ENCODE measurements at regions not wholly inside any gene's neighbourhood (a gene's known extent, or its start where the extent isn't known, plus 50 kb on each side); places are given as distances from the start of the nearest gene placed in this dataset.
"Not testable (repeated sequence)": the region's sequence is repeated elsewhere in the genome, so short reads cannot be mapped to it uniquely, and the experiment has no call there.

DNA sequence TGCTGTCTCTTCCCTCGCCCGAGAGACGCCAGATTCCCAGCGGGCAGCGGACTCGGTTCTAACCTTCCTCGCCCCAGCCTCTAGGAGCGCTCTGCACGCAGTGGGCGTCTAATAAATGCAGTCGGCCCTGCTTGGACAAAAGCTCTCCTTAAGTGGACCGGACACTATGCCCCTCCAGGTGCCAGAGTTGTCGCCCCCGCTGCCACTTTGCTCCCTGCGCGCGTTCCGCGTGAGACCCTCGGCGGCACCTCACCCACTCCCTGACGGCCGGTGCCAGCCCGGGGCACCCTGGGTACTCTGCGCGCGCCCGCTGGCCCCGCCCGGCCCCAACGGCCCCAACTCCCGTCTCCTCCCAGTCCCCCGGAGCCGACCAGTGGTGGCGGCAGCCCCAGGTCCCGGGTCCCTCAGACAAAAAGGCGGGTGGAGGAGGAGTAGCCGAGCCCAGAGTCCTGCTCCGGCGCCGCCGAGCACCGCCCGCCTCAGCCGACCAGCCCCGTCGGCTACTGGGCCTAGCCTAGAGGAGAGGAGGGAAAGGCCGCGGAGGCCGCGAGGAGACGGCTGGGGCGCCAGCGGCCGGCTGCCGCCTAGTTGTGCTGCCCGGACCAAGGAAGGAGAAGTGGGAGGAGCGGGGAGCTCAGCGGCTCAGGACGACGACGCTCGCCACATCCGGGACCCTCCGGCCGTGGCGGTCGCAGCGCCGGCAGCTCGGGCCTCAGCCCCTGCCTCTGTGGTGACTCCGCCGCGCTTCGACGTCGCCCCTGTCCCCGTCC is 123.0 kb downstream of the GOSR1 start:
- 0 to 1% (median 1%) methylated on average over 10 to 78 of the region's 78 CpGs for WGBS, 5 donors
- intact Hi-C loops (cut with DNase I; ENCODE audit: low total_unique reads) = no loop called here
- Histone ChIP-seq H3K36me3 (no peaks in the 10 kb centered on the region), H3K4me1 (peaks cover 7 to 37% (median 11%) of the 10 kb centered on the region in 4 donors), H3K9me3 (no peaks in the 10 kb centered on the region), H3K27ac (peak overlapping the region; percentile 91 to 97 (median 97)), H3K27me3 (no peaks in the 10 kb centered on the region), H3K4me3 (peak overlapping the region; percentile 78 to 88 (median 84))
- no peak for TF ChIP-seq EP300 (IDR thresholded peaks at IDR 0.05)
- peak in 2 of 4 donors; percentile 44 to 73 for TF ChIP-seq POLR2A (IDR thresholded peaks at IDR 0.05)
- peak; percentile 1 to 87 (median 79) for TF ChIP-seq POLR2AphosphoS5 (IDR thresholded peaks at IDR 0.05)
- TF ChIP-seq, protein P1, sequence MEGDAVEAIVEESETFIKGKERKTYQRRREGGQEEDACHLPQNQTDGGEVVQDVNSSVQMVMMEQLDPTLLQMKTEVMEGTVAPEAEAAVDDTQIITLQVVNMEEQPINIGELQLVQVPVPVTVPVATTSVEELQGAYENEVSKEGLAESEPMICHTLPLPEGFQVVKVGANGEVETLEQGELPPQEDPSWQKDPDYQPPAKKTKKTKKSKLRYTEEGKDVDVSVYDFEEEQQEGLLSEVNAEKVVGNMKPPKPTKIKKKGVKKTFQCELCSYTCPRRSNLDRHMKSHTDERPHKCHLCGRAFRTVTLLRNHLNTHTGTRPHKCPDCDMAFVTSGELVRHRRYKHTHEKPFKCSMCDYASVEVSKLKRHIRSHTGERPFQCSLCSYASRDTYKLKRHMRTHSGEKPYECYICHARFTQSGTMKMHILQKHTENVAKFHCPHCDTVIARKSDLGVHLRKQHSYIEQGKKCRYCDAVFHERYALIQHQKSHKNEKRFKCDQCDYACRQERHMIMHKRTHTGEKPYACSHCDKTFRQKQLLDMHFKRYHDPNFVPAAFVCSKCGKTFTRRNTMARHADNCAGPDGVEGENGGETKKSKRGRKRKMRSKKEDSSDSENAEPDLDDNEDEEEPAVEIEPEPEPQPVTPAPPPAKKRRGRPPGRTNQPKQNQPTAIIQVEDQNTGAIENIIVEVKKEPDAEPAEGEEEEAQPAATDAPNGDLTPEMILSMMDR (IDR thresholded peaks at IDR 0.05) = peak in 5 of 7 experiments; percentile 31 to 60 (median 45)
- peak; percentile 85 to 94 for DNase-seq

DNA sequence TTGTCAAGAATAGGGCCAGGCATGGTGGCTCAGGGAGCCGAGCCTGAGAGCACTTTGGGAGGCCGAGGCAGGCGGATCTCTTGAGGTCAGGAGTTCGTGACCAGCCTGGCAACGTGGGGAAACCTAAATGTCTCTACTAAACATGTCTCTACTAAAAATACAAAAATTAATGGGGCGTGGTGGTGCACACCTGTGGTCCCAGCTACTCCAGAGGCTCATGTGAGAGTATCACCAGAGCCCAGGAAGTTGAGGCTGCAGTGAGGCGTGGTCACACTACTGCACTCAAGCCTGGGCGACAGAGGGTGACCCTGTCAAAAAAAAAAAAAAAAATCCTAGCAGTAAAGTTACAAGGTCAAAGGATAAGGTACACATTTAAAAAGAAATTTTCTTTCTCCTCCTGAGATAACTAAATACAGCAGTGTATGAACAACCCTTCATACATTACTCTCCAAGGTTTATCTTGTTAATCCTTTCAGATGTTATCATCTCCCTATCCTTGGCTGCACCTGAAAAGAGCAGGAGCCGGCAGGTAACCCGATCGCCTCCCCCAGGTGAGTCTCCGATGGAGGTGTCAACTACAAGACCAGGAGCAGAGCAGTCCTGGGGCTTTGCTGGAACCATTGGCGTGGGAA is 122.3 kb downstream of the GOSR1 start:
- H3K27me3 ChIP-seq = no peaks in the 10 kb centered on the region
- no peaks in the 10 kb centered on the region for H3K36me3 ChIP-seq
- 29 to 38% (median 34%) methylated on average over 13 of the region's 13 CpGs for WGBS, 5 donors
- H3K9me3 ChIP-seq = no peaks in the 10 kb centered on the region
- peak in 1 of 2 donors; percentile 18 for DNase-seq
- peaks cover 7 to 30% (median 11%) of the 10 kb centered on the region in 4 donors for H3K4me1 ChIP-seq
- intact Hi-C loops (cut with DNase I; ENCODE audit: low total_unique reads) = no loop called here
- TF ChIP-seq POLR2A (IDR thresholded peaks at IDR 0.05) (no peak), POLR2AphosphoS5 (IDR thresholded peaks at IDR 0.05) (no peak), EP300 (IDR thresholded peaks at IDR 0.05) (no peak)
- TF ChIP-seq, protein P1 (IDR thresholded peaks at IDR 0.05) = no peak
- H3K4me3 ChIP-seq = peak overlapping the region; percentile 78 to 88 (median 84)
- H3K27ac ChIP-seq = peak overlapping the region; percentile 91 to 97 (median 97)

DNA sequence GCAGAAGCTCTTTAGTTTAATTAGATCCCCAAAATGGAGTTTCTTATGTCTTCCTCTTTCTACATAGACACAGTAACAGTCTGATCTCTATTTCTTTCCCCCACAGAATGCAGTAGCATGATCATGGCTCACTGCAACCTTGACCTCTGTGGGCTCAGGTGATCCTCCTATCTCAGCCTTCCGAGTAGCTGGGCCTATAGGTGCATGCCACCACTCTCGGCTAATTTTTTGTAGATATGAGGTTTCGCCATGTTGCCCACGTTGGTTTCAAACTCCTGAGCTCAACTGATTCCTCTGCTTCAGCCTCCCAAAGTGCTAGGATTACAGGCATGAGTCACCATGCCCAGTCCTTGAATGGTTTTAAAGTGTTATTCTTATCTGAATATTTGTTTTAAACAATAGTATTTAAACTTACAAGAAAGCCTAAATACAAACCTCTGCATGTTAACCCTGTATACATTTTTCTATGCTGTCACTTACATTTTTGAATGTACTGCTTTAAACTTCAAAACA is 120.6 kb downstream of the GOSR1 start:
- TF ChIP-seq POLR2A (IDR thresholded peaks at IDR 0.05) = no peak
- no peak for TF ChIP-seq POLR2AphosphoS5 (IDR thresholded peaks at IDR 0.05)
- no peak for TF ChIP-seq EP300 (IDR thresholded peaks at IDR 0.05)
- TF ChIP-seq, protein P1 (IDR thresholded peaks at IDR 0.05) = no peak
- Histone ChIP-seq H3K9me3 (no peaks in the 10 kb centered on the region), H3K36me3 (no peaks in the 10 kb centered on the region), H3K27ac (no peak overlapping the region), H3K4me1 (peaks cover 7 to 24% (median 11%) of the 10 kb centered on the region in 4 donors), H3K4me3 (no peak overlapping the region), H3K27me3 (no peaks in the 10 kb centered on the region)
- intact Hi-C loops (cut with DNase I; ENCODE audit: low total_unique reads) = no loop called here
- 71 to 79% (median 76%) methylated on average over 4 of the region's 4 CpGs for WGBS, 5 donors
- DNase-seq = no peak

DNA sequence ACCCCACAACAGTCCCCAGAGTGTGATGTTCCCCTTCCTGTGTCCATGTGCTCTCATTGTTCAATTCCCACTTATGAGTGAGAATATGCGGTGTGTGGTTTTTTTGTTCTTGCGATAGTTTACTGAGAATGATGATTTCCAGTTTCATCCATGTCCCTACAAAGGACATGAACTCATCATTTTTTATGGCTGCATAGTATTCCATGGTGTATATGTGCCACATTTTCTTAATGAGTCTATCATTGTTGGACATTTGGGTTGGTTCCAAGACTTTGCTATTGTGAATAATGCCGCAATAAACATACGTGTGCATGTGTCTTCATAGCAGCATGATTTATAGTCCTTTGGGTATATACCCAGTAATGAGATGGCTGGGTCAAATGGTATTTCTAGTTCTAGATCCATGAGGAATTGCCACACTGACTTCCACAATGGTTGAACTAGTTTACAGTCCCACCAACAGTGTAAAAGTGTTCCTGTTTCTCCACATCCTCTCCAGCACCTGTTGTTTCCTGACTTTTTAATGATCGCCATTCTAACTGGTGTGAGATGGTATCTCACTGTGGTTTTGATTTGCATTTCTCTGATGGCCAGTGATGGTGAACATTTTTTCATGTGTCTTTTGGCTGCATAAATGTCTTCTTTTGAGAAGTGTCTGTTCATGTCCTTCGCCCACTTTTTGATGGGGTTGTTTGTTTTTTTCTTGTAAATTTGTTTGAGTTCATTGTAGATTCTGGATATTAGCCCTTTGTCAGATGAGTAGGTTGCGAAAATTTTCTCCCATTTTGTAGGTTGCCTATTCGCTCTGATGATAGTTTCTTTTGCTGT is 120.0 kb downstream of the GOSR1 start:
- H3K9me3 ChIP-seq; H3K27me3 ChIP-seq; H3K4me3 ChIP-seq; DNase-seq; intact Hi-C loops (cut with DNase I; ENCODE audit: low total_unique reads); H3K27ac ChIP-seq; H3K36me3 ChIP-seq: not testable (repeated sequence)
- 94 to 98% (median 96%) methylated on average over 6 to 7 of the region's 8 CpGs for WGBS, 5 donors
- H3K4me1 ChIP-seq = peaks cover 7 to 18% (median 10%) of the 10 kb centered on the region in 4 donors

DNA sequence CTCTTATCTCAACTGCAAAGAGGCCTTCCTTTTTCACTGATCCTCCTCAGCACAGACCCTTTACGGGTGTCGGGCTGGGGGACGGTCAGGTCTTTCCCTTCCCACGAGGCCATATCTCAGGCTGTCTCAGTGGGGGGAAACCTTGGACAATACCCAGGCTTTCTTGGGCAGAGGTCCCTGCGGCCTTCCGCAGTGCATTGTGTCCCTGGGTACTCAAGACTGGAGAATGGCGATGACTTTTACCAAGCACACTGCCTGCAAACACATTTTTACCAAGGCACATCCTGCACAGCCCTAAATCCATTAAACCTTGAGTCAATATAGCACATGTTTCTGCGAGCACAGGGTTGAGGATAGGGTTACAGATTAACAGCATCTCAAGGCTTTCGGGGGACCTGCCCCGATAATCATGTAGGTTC is 117.8 kb downstream of the GOSR1 start:
- intact Hi-C loops (cut with DNase I; ENCODE audit: low total_unique reads); DNase-seq; H3K9me3 ChIP-seq; H3K36me3 ChIP-seq; H3K27me3 ChIP-seq; H3K27ac ChIP-seq; H3K4me3 ChIP-seq: not testable (repeated sequence)
- 83 to 90% (median 88%) methylated on average over 10 of the region's 10 CpGs for WGBS, 5 donors
- H3K4me1 ChIP-seq = peaks cover 0 to 10% (median 5%) of the 10 kb centered on the region in 4 donors

Measured in stomach (tissue), 8 donors.